Right atrium auricular region (tissue), 2 donors: ENCODE measurements at regions not wholly inside any gene's neighbourhood (a gene's known extent, or its start where the extent isn't known, plus 50 kb on each side); places are given as distances from the start of the nearest gene placed in this dataset.
"Not testable (repeated sequence)": the region's sequence is repeated elsewhere in the genome, so short reads cannot be mapped to it uniquely, and the experiment has no call there.

ENCODE experiments used
- DNase-seq: peaks from one replicate; pipeline ENCODE4 v3.0.0-alpha.2; 2019; ENCODE audit warnings: low spot score
- H3K27ac ChIP-seq, 2 donors: fragments of 200-600 bp; sonication (generic); 1 replicate in 1 of 2; 2 replicates in 1 of 2; pipeline ENCODE4 v1.5.1; 2016 to 2019
- H3K27me3 ChIP-seq, 2 donors: fragments of 200-600 bp; sonication (generic); one replicate each; pipeline versions ENCODE4 v1.5.1 to v1.6.0; 2017 to 2019
- H3K36me3 ChIP-seq: fragments of 200-600 bp; sonication (generic); one replicate; pipeline ENCODE4 v1.5.1; 2016
- H3K4me1 ChIP-seq, 2 donors: fragments of 200-600 bp; sonication (generic); one replicate each; pipeline versions ENCODE4 v1.5.1 to v1.6.0; 2017 to 2019
- H3K4me3 ChIP-seq, 2 donors: fragments of 200-600 bp; sonication (generic); 1 replicate in 1 of 2; 2 replicates in 1 of 2; pipeline ENCODE4 v1.5.1; 2017 to 2019; ENCODE audit warnings: mild to moderate bottlenecking in 1 of 2, moderate library complexity in 1 of 2
- H3K9me3 ChIP-seq, 2 donors: fragments of 200-600 bp; sonication (generic); one replicate each; pipeline ENCODE4 v1.5.1; 2019
- TF ChIP-seq, protein P1 (sequence below), 2 donors: fragments of 200-600 bp; sonication (generic); IDR thresholded peaks; one replicate each; pipeline ENCODE4 v1.5.1; 2019; ENCODE audit warnings: antibody characterized with exemption in 2 of 2

DNA sequence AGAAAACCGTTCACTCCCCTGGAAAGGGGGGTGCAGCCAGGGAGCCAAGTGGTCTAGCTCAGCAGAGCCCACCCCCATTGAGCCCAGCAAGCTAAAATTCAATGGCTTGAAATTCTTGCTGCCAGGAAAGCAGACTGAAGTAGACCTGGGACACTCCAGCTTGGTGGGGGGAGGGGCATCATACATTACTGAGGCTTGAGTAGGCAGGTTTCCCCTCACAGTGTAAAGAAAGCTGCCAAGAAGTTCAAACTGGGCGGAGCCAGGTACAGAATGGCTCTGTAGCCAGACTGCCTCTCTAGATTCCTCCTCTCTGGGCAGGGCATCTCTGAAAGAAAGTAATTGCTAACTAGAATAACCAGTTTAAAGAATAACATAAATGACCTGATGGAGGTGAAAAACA, 372.3 kb upstream of the F9 start:
- H3K27me3 ChIP-seq = no peaks in the 10 kb centered on the region
- no peak overlapping the region for H3K4me3 ChIP-seq
- DNase-seq = no peak
- H3K9me3 ChIP-seq = peaks cover 0 to 5% of the 10 kb centered on the region in 2 donors
- no peaks in the 10 kb centered on the region for H3K36me3 ChIP-seq
- TF ChIP-seq, protein P1, sequence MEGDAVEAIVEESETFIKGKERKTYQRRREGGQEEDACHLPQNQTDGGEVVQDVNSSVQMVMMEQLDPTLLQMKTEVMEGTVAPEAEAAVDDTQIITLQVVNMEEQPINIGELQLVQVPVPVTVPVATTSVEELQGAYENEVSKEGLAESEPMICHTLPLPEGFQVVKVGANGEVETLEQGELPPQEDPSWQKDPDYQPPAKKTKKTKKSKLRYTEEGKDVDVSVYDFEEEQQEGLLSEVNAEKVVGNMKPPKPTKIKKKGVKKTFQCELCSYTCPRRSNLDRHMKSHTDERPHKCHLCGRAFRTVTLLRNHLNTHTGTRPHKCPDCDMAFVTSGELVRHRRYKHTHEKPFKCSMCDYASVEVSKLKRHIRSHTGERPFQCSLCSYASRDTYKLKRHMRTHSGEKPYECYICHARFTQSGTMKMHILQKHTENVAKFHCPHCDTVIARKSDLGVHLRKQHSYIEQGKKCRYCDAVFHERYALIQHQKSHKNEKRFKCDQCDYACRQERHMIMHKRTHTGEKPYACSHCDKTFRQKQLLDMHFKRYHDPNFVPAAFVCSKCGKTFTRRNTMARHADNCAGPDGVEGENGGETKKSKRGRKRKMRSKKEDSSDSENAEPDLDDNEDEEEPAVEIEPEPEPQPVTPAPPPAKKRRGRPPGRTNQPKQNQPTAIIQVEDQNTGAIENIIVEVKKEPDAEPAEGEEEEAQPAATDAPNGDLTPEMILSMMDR (IDR thresholded peaks at IDR 0.05) = no peak
- H3K4me1 ChIP-seq = no peaks in the 10 kb centered on the region
- H3K27ac ChIP-seq = no peak overlapping the region

DNA sequence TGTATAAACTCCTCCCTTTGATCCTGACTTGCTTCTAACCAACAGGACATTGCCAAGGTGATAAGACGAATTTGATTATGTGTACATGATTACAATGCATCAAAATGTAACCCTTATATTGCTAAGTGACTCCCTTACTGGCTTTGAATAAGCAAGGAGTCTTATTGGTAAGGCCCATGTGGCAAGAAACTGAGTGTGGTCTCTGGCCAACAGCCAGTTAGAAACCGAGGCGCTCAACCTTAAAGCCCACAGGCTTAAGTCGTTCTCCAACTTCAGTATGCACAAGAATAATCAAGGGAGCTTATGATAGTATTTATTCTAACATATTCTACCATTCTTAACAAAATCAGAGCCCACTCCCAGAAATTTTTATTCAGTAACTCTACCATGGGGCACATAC, 374.2 kb upstream of the F9 start:
- Histone ChIP-seq H3K9me3 (peaks cover 0 to 5% of the 10 kb centered on the region in 2 donors), H3K27ac (no peak overlapping the region), H3K4me3 (no peak overlapping the region), H3K36me3 (no peaks in the 10 kb centered on the region), H3K4me1 (no peaks in the 10 kb centered on the region), H3K27me3 (no peaks in the 10 kb centered on the region)
- TF ChIP-seq, protein P1 (IDR thresholded peaks at IDR 0.05) = no peak
- DNase-seq = no peak

DNA sequence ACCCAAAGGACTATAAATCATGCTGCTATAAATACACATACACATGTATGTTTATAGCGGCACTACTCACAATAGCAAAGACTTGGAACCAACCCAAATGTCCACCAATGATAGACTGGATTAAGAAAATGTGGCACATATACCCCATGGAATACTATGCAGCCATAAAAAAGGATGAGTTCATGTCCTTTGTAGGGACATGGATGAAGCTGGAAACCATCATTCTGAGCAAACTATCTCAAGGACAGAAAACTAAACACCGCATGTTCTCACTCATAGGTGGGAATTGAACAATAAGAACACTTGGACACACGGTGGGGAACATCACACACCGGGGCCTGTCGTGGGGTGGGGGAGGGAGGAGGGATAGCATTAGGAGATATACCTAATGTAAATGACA, 383.9 kb upstream of the F9 start:
- H3K36me3 ChIP-seq, H3K4me1 ChIP-seq, H3K4me3 ChIP-seq, H3K27me3 ChIP-seq, H3K27ac ChIP-seq, H3K9me3 ChIP-seq, DNase-seq: not testable (repeated sequence)

DNA sequence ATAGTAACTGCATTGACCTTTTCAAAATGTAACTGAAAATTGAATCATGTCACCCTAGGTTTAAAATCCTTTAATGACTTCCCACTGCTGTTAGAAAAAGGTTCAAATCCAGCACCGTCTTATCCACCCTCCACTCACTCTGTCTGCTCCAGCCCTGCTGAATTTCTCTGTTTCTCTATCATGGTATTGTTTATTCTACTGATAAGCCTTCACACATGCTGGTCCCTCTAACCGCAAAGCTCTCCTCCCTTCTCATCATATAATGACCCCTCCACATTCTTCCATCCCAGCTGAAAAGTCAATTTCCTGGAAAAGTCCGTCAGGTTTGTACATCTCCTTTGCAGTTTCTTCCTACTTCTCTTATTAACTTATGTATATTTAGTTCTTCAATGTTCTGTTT, 389.2 kb upstream of the F9 start:
- Histone ChIP-seq H3K4me3 (no peak overlapping the region), H3K27me3 (no peaks in the 10 kb centered on the region), H3K36me3 (no peaks in the 10 kb centered on the region), H3K27ac (no peak overlapping the region), H3K4me1 (no peaks in the 10 kb centered on the region), H3K9me3 (no peaks in the 10 kb centered on the region)
- no peak for DNase-seq
- TF ChIP-seq, protein P1 (IDR thresholded peaks at IDR 0.05) = no peak

DNA sequence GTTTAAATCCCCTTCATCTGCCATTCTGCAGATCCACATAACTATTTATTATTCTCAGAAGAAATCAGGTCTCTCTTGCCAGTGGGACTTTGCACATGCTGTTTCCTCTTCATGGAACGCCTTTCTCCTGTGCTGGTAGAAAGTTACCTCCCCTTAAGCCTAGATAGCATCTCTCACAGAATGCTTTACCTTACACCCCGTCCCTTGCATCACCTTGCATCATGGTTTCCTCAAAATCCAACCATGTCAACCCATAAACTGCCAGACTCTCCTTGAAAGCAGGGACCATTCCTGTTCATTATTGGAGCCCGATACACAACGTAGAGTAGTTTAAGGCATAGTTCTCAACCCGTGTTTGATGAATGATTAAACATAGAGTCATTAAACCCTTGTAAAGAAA, 396.2 kb upstream of the F9 start:
- Histone ChIP-seq H3K36me3 (no peaks in the 10 kb centered on the region), H3K27ac (no peak overlapping the region), H3K4me1 (no peaks in the 10 kb centered on the region), H3K9me3 (no peaks in the 10 kb centered on the region), H3K4me3 (no peak overlapping the region), H3K27me3 (no peaks in the 10 kb centered on the region)
- TF ChIP-seq, protein P1 (IDR thresholded peaks at IDR 0.05) = no peak
- DNase-seq = no peak

DNA sequence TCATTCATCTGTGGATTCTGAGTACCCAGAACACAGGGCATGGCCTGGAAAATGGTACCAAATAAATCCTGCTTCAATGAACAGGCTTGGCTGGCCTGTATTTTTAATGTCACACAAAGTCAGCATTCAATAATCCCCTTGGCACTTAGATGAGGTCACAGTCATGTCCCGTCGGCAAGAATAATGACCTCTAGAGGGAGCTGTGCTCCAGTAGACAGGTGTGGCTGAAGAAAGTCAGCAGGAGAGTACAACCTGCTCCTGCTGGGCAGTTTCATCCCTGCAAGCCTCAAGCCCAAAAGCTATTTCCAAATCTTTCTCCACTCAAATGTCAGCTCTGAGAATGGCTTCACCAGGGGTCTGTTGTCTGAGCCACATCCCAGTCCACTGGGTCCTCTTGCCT, 404.0 kb upstream of the F9 start:
- Histone ChIP-seq H3K27ac (no peak overlapping the region), H3K4me3 (no peak overlapping the region), H3K36me3 (no peaks in the 10 kb centered on the region), H3K9me3 (no peaks in the 10 kb centered on the region), H3K4me1 (no peaks in the 10 kb centered on the region), H3K27me3 (no peaks in the 10 kb centered on the region)
- no peak for DNase-seq
- TF ChIP-seq, protein P1 (IDR thresholded peaks at IDR 0.05) = no peak
